ENCODE measurements at regions not wholly inside any gene's neighbourhood (a gene's known extent, or its start where the extent isn't known, plus 50 kb on each side); places are given as distances from the start of the nearest gene placed in this dataset.

- no peak for TF ChIP-seq CBX5 (IDR thresholded peaks at IDR 0.05; ENCODE audit: borderline replicate concordance, low read depth)
- no peak for TF ChIP-seq RREB1 (CRISPR knock-in tag; IDR thresholded peaks at IDR 0.05)
- TF ChIP-seq ATF3 (IDR thresholded peaks at IDR 0.05): peak; percentile 98
- peak; percentile 88; the same call in 1 of the 2 replicates for TF ChIP-seq ATF3 (CRISPR knock-in tag; conservative IDR thresholded peaks at IDR 0.05)
- TF ChIP-seq KAT2B (IDR thresholded peaks at IDR 0.05; ENCODE audit: low read depth, low read length): no peak
- TF ChIP-seq ZKSCAN1 (IDR thresholded peaks at IDR 0.05; ENCODE audit: low read depth, low read length): no peak
- TF ChIP-seq CBFA2T2 (conservative IDR thresholded peaks at IDR 0.05): peak; percentile 73
- TF ChIP-seq ZNF780A (CRISPR knock-in tag; IDR thresholded peaks at IDR 0.05): no peak
- peak; percentile 96 for TF ChIP-seq DPF2 (IDR thresholded peaks at IDR 0.05)
- TF ChIP-seq JUNB (CRISPR knock-in tag; conservative IDR thresholded peaks at IDR 0.05): peak; percentile 73
- TF ChIP-seq, protein P1, sequence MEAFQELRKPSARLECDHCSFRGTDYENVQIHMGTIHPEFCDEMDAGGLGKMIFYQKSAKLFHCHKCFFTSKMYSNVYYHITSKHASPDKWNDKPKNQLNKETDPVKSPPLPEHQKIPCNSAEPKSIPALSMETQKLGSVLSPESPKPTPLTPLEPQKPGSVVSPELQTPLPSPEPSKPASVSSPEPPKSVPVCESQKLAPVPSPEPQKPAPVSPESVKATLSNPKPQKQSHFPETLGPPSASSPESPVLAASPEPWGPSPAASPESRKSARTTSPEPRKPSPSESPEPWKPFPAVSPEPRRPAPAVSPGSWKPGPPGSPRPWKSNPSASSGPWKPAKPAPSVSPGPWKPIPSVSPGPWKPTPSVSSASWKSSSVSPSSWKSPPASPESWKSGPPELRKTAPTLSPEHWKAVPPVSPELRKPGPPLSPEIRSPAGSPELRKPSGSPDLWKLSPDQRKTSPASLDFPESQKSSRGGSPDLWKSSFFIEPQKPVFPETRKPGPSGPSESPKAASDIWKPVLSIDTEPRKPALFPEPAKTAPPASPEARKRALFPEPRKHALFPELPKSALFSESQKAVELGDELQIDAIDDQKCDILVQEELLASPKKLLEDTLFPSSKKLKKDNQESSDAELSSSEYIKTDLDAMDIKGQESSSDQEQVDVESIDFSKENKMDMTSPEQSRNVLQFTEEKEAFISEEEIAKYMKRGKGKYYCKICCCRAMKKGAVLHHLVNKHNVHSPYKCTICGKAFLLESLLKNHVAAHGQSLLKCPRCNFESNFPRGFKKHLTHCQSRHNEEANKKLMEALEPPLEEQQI (IDR thresholded peaks at IDR 0.05): peak; percentile 53; the same call in 1 of the 2 replicates
- peak; percentile 84 for TF ChIP-seq TCF3 (CRISPR knock-in tag; IDR thresholded peaks at IDR 0.05)
- TF ChIP-seq AFF1 (IDR thresholded peaks at IDR 0.05; ENCODE audit: low read depth in 1 of 2, partially characterized antibody in 2 of 2): no peak
- no peak for TF ChIP-seq ZNF655 (CRISPR knock-in tag; IDR thresholded peaks at IDR 0.05)
Observed at GRCh38 chr18:62663731-62664336, 51.5 kb upstream of the PHLPP1 start (continued).

All from K562 (cell line).